ENCODE measurements at regions not wholly inside any gene's neighbourhood (a gene's known extent, or its start where the extent isn't known, plus 50 kb on each side); places are given as distances from the start of the nearest gene placed in this dataset.

- POLR2A ChIA-PET: no interaction called here
- Histone ChIP-seq H3K27me3 (ENCODE audit: control insufficient read depth in 2 of 2, insufficient read depth in 2 of 2, low read length in 2 of 2) (no peaks in the 10 kb centered on the region), H3K36me3 (ENCODE audit: control insufficient read depth in 2 of 2, extremely low read depth in 1 of 2, insufficient read depth in 2 of 2, low read length in 2 of 2) (no peaks in the 10 kb centered on the region), H3K27ac (ENCODE audit: insufficient read depth, low read depth, low read length) (no peak overlapping the region), H3K79me2 (ENCODE audit: control insufficient read depth, insufficient read depth, low read length) (no peaks in the 10 kb centered on the region), H3K4me1 (ENCODE audit: control insufficient read depth, extremely low read depth, insufficient read depth, low read length) (no peaks in the 10 kb centered on the region), H3K9me1 (replicated peaks; ENCODE audit: control insufficient read depth, extremely low read depth, insufficient read depth, low read length) (no peaks in the 10 kb centered on the region), H3K9ac (replicated peaks; ENCODE audit: extremely low read depth, insufficient read depth, low read length) (no peak overlapping the region), H3K4me3 (replicated peaks in 1 of 3; ENCODE audit: insufficient read depth in 1 of 3, low read depth in 1 of 3, low read length in 3 of 3) (no peak overlapping the region), H3K9me3 (replicated peaks; ENCODE audit: control insufficient read depth, insufficient read depth, low read length) (peaks cover 1% of the 10 kb centered on the region), H2AFZ (ENCODE audit: low read depth, low read length) (no peak overlapping the region), H4K20me1 (replicated peaks; ENCODE audit: control insufficient read depth, extremely low read depth, insufficient read depth, low read length) (no peaks in the 10 kb centered on the region), H3K4me2 (ENCODE audit: insufficient read depth, low read length) (no peak overlapping the region)
- FAIRE-seq (no peak), DNase-seq (ENCODE audit: low read depth, low spot score) (no peak)
- intact Hi-C loops (cut with micrococcal nuclease) (no loop called here), dilution Hi-C loops (cut with MboI; ENCODE audit: extremely low pct_ligation_motif_present, low sequenced_read_pairs) (no loop called here)
- CTCF ChIA-PET: no interaction called here
- TF ChIP-seq FOS (IDR thresholded peaks at IDR 0.05; ENCODE audit: borderline replicate concordance, insufficient read depth, low read length) (no peak), POLR2A (IDR thresholded peaks at IDR 0.05; ENCODE audit: low read depth, low read length) (no peak), MYC (IDR thresholded peaks at IDR 0.05; ENCODE audit: low read depth, low read length) (no peak), JUN (IDR thresholded peaks at IDR 0.05; ENCODE audit: borderline replicate concordance, insufficient read depth, insufficient read length, low read depth) (no peak), EZH2 (IDR thresholded peaks at IDR 0.05; ENCODE audit: borderline replicate concordance, low read depth, low read length, severe bottlenecking) (no peak), MAX (IDR thresholded peaks at IDR 0.05; ENCODE audit: insufficient read depth, insufficient read length) (no peak), GATA2 (IDR thresholded peaks at IDR 0.05; ENCODE audit: insufficient read depth, insufficient read length, low read depth, low read length) (no peak), CTCF (IDR thresholded peaks at IDR 0.05; ENCODE audit: extremely low read depth in 1 of 2, insufficient read depth in 1 of 2, low read depth in 1 of 2, low read length in 2 of 2) (no peak), POLR2AphosphoS5 (IDR thresholded peaks at IDR 0.05; ENCODE audit: insufficient read depth, low read depth, low read length) (no peak)
- no TSS peak for BruUV-seq (replicated peaks)
Observed at GRCh38 chr5:162282191-162282590, 214.6 kb downstream of the GABRG2 start.

Measured in endothelial cell of umbilical vein (primary cell).